Stimulated activated naive CD8-positive, alpha-beta T cell treated with anti-CD3 and anti-CD28 coated beads, Interleukin-15, amount 100 ng/mL, for 72 hours (primary cell): ENCODE measurements at regions not wholly inside any gene's neighbourhood (a gene's known extent, or its start where the extent isn't known, plus 50 kb on each side); places are given as distances from the start of the nearest gene placed in this dataset.

Experiments
- ATAC-seq: fragments of 150-1000 bp; cut with Tn5 transposase; 2 replicates; pipeline ENCODE4 v1.10.0; 2021; ENCODE audit warnings: mild to moderate bottlenecking, moderate library complexity
- DNase-seq, 2 donors: peaks; one replicate each; pipeline ENCODE4 v3.0.0; 2021 to 2022
- H3K27ac Mint-ChIP-seq, 2 donors: one replicate each; pipeline ENCODE4 v1.8.0; 2022; ENCODE audit warnings: mild to moderate bottlenecking in 2 of 2, mixed read lengths in 2 of 2, moderate library complexity in 2 of 2
- H3K27me3 Mint-ChIP-seq: one replicate; pipeline ENCODE4 v1.8.0; 2022; ENCODE audit warnings: mixed read lengths
- H3K4me1 Mint-ChIP-seq: one replicate; pipeline ENCODE4 v1.8.0; 2022; ENCODE audit warnings: mild to moderate bottlenecking, mixed read lengths
- H3K4me3 Mint-ChIP-seq, 2 donors: one replicate each; pipeline ENCODE4 v1.8.0; 2022; ENCODE audit warnings: mild to moderate bottlenecking in 2 of 2, mixed read lengths in 2 of 2, moderate library complexity in 1 of 2
- H3K9me3 Mint-ChIP-seq, 2 donors: one replicate each; pipeline ENCODE4 v1.8.0; 2022; ENCODE audit warnings: mixed read lengths in 2 of 2

GRCh38 chr13:107846642-107847041 is 368.7 kb downstream of the LIG4 start:
- H3K4me3 Mint-ChIP-seq, result no peak overlapping the region
- no peaks in the 10 kb centered on the region for H3K4me1 Mint-ChIP-seq
- DNase-seq (no peak), ATAC-seq (no peak)
- H3K27ac Mint-ChIP-seq, result no peak overlapping the region
- no peaks in the 10 kb centered on the region for H3K27me3 Mint-ChIP-seq
- H3K9me3 Mint-ChIP-seq, result no peaks in the 10 kb centered on the region

- H3K4me3 Mint-ChIP-seq, result no peak overlapping the region
- H3K4me1 Mint-ChIP-seq, result no peaks in the 10 kb centered on the region
- H3K27ac Mint-ChIP-seq, result no peak overlapping the region
- ATAC-seq (no peak), DNase-seq (no peak)
- H3K27me3 Mint-ChIP-seq, result no peaks in the 10 kb centered on the region
- H3K9me3 Mint-ChIP-seq, result no peaks in the 10 kb centered on the region
Observed at GRCh38 chr13:107845911-107846310, 369.4 kb downstream of the LIG4 start.

- no peak overlapping the region for H3K4me3 Mint-ChIP-seq
- H3K27ac Mint-ChIP-seq, result no peak overlapping the region
- H3K4me1 Mint-ChIP-seq, result no peaks in the 10 kb centered on the region
- DNase-seq (no peak), ATAC-seq (no peak)
- H3K27me3 Mint-ChIP-seq, result no peaks in the 10 kb centered on the region
- H3K9me3 Mint-ChIP-seq, result no peaks in the 10 kb centered on the region
Observed at GRCh38 chr13:107843681-107844080, 371.7 kb downstream of the LIG4 start.

GRCh38 chr13:107843281-107843680 is 372.1 kb downstream of the LIG4 start:
- Mint-ChIP-seq H3K4me1 (no peaks in the 10 kb centered on the region), H3K27me3 (no peaks in the 10 kb centered on the region), H3K4me3 (no peak overlapping the region), H3K27ac (no peak overlapping the region), H3K9me3 (no peaks in the 10 kb centered on the region)
- DNase-seq (no peak), ATAC-seq (no peak)

- no peaks in the 10 kb centered on the region for H3K9me3 Mint-ChIP-seq
- no peak overlapping the region for H3K4me3 Mint-ChIP-seq
- DNase-seq (no peak), ATAC-seq (no peak)
- no peak overlapping the region for H3K27ac Mint-ChIP-seq
- H3K27me3 Mint-ChIP-seq, result no peaks in the 10 kb centered on the region
- no peaks in the 10 kb centered on the region for H3K4me1 Mint-ChIP-seq
Observed at GRCh38 chr13:107842562-107843180, 372.7 kb downstream of the LIG4 start.

- Mint-ChIP-seq H3K9me3 (peaks cover 0 to 8% of the 10 kb centered on the region in 2 donors), H3K27me3 (no peaks in the 10 kb centered on the region), H3K4me3 (no peak overlapping the region), H3K4me1 (no peaks in the 10 kb centered on the region), H3K27ac (no peak overlapping the region)
- DNase-seq (no peak), ATAC-seq (no peak)
Observed at GRCh38 chr13:107838588-107839161, 376.7 kb downstream of the LIG4 start.

GRCh38 chr13:107836685-107837084 is 378.7 kb downstream of the LIG4 start:
- no peaks in the 10 kb centered on the region for H3K4me1 Mint-ChIP-seq
- H3K9me3 Mint-ChIP-seq, result peaks cover 4 to 12% of the 10 kb centered on the region in 2 donors
- DNase-seq (no peak), ATAC-seq (no peak)
- H3K27ac Mint-ChIP-seq, result no peak overlapping the region
- H3K4me3 Mint-ChIP-seq, result no peak overlapping the region
- H3K27me3 Mint-ChIP-seq, result no peaks in the 10 kb centered on the region

- Mint-ChIP-seq H3K27me3 (no peaks in the 10 kb centered on the region), H3K9me3 (peaks cover 4 to 12% of the 10 kb centered on the region in 2 donors), H3K4me3 (no peak overlapping the region), H3K27ac (no peak overlapping the region), H3K4me1 (no peaks in the 10 kb centered on the region)
- no peak for ATAC-seq
- DNase-seq, result no peak
Observed at GRCh38 chr13:107835339-107836018, 379.9 kb downstream of the LIG4 start.

GRCh38 chr13:107834717-107835116 is 380.6 kb downstream of the LIG4 start:
- Mint-ChIP-seq H3K27ac (no peak overlapping the region), H3K9me3 (peaks cover 4 to 14% of the 10 kb centered on the region in 2 donors), H3K4me1 (no peaks in the 10 kb centered on the region), H3K4me3 (no peak overlapping the region), H3K27me3 (no peaks in the 10 kb centered on the region)
- no peak for ATAC-seq
- DNase-seq, result no peak

- Mint-ChIP-seq H3K27me3 (no peaks in the 10 kb centered on the region), H3K9me3 (peaks cover 4 to 16% of the 10 kb centered on the region in 2 donors), H3K4me1 (no peaks in the 10 kb centered on the region), H3K27ac (no peak overlapping the region), H3K4me3 (no peak overlapping the region)
- DNase-seq (no peak), ATAC-seq (no peak)
Observed at GRCh38 chr13:107834281-107834680, 381.1 kb downstream of the LIG4 start.

- ATAC-seq, result no peak
- Mint-ChIP-seq H3K4me1 (no peaks in the 10 kb centered on the region), H3K27ac (no peak overlapping the region), H3K4me3 (no peak overlapping the region), H3K9me3 (peaks cover 4 to 16% of the 10 kb centered on the region in 2 donors), H3K27me3 (no peaks in the 10 kb centered on the region)
- no peak for DNase-seq
Observed at GRCh38 chr13:107832500-107833100, 382.7 kb downstream of the LIG4 start.

GRCh38 chr13:107830804-107831203 is 384.5 kb downstream of the LIG4 start:
- Mint-ChIP-seq H3K9me3 (peaks cover 4 to 16% of the 10 kb centered on the region in 2 donors), H3K27ac (no peak overlapping the region), H3K4me1 (no peaks in the 10 kb centered on the region), H3K27me3 (no peaks in the 10 kb centered on the region), H3K4me3 (no peak overlapping the region)
- no peak for ATAC-seq
- no peak for DNase-seq

GRCh38 chr13:107827840-107828549 is 387.3 kb downstream of the LIG4 start:
- H3K27ac Mint-ChIP-seq, result no peak overlapping the region
- H3K27me3 Mint-ChIP-seq, result no peaks in the 10 kb centered on the region
- DNase-seq (no peak), ATAC-seq (no peak)
- H3K4me1 Mint-ChIP-seq, result no peaks in the 10 kb centered on the region
- H3K4me3 Mint-ChIP-seq, result no peak overlapping the region
- peaks cover 2 to 8% of the 10 kb centered on the region in 2 donors for H3K9me3 Mint-ChIP-seq

GRCh38 chr13:107824635-107825034 is 390.7 kb downstream of the LIG4 start:
- Mint-ChIP-seq H3K27me3 (no peaks in the 10 kb centered on the region), H3K4me1 (no peaks in the 10 kb centered on the region), H3K9me3 (peaks cover 0 to under 1% of the 10 kb centered on the region in 2 donors), H3K4me3 (no peak overlapping the region), H3K27ac (no peak overlapping the region)
- ATAC-seq (no peak), DNase-seq (no peak)

- no peaks in the 10 kb centered on the region for H3K9me3 Mint-ChIP-seq
- no peak for ATAC-seq
- DNase-seq, result no peak
- no peak overlapping the region for H3K4me3 Mint-ChIP-seq
- H3K4me1 Mint-ChIP-seq, result no peaks in the 10 kb centered on the region
- no peak overlapping the region for H3K27ac Mint-ChIP-seq
- no peaks in the 10 kb centered on the region for H3K27me3 Mint-ChIP-seq
Observed at GRCh38 chr13:107822006-107822405, 393.3 kb downstream of the LIG4 start.

GRCh38 chr13:107821492-107821891 is 393.8 kb downstream of the LIG4 start:
- Mint-ChIP-seq H3K4me3 (no peak overlapping the region), H3K4me1 (no peaks in the 10 kb centered on the region), H3K27ac (no peak overlapping the region), H3K27me3 (no peaks in the 10 kb centered on the region), H3K9me3 (no peaks in the 10 kb centered on the region)
- ATAC-seq, result no peak
- no peak for DNase-seq
